CD4-positive, alpha-beta T cell treated with Interleukin-2 at 100 ng/mL for 4 hours (primary cell): ENCODE measurements at regions not wholly inside any gene's neighbourhood (a gene's known extent, or its start where the extent isn't known, plus 50 kb on each side); places are given as distances from the start of the nearest gene placed in this dataset.
A peak's percentile ranks its signal among the peaks of the same experiment; 100 is the strongest.

ENCODE experiments used
- DNase-seq: peaks from one replicate; pipeline ENCODE4 v3.0.0-alpha.2; 2020; ENCODE audit warnings: low spot score

GRCh38 chr16:79297805-79298204, 302.7 kb downstream of the MAF start:
- no peak for DNase-seq

GRCh38 chr16:79297296-79297695, 303.2 kb downstream of the MAF start:
- DNase-seq: no peak

GRCh38 chr16:79296491-79296890, 304.0 kb downstream of the MAF start:
- DNase-seq: no peak

- no peak for DNase-seq
Measured at GRCh38 chr16:79295746-79296145, 304.8 kb downstream of the MAF start.

- no peak for DNase-seq
Measured at GRCh38 chr16:79295162-79295561, 305.4 kb downstream of the MAF start.

- DNase-seq: no peak
Measured at GRCh38 chr16:79294568-79294967, 306.0 kb downstream of the MAF start.

- no peak for DNase-seq
Measured at GRCh38 chr16:79293836-79294460, 306.6 kb downstream of the MAF start.

GRCh38 chr16:79288066-79288465, 312.5 kb downstream of the MAF start:
- no peak for DNase-seq

GRCh38 chr16:79287424-79287917, 313.1 kb downstream of the MAF start:
- DNase-seq: no peak

GRCh38 chr16:79286646-79287423, 313.7 kb downstream of the MAF start:
- DNase-seq: no peak

- no peak for DNase-seq
Measured at GRCh38 chr16:79284766-79285165, 315.8 kb downstream of the MAF start.

GRCh38 chr16:79283578-79283977, 317.0 kb downstream of the MAF start:
- peak; percentile 62 for DNase-seq

- no peak for DNase-seq
Measured at GRCh38 chr16:79282806-79283205, 317.7 kb downstream of the MAF start.

- peak; percentile 68 for DNase-seq
Measured at GRCh38 chr16:79278506-79278905, 322.0 kb downstream of the MAF start.

- no peak for DNase-seq
Measured at GRCh38 chr16:79276501-79276900, 324.0 kb downstream of the MAF start.

GRCh38 chr16:79274264-79274663, 326.3 kb downstream of the MAF start:
- DNase-seq: no peak

- DNase-seq: peak; percentile 57
Measured at GRCh38 chr16:79272141-79272577, 328.4 kb downstream of the MAF start.

GRCh38 chr16:79271583-79271982, 329.0 kb downstream of the MAF start:
- no peak for DNase-seq

GRCh38 chr16:79270011-79270410, 330.5 kb downstream of the MAF start:
- DNase-seq: no peak

GRCh38 chr16:79269211-79269863, 331.2 kb downstream of the MAF start:
- DNase-seq: peak; percentile 52

- DNase-seq: no peak
Measured at GRCh38 chr16:79267781-79268180, 332.8 kb downstream of the MAF start.

GRCh38 chr16:79267146-79267545, 333.4 kb downstream of the MAF start:
- DNase-seq: no peak

GRCh38 chr16:79265701-79266100, 334.8 kb downstream of the MAF start:
- DNase-seq: no peak
